Caco-2 (cell line): ENCODE measurements at regions not wholly inside any gene's neighbourhood (a gene's known extent, or its start where the extent isn't known, plus 50 kb on each side); places are given as distances from the start of the nearest gene placed in this dataset.

Experiments
- BruUV-seq: library from RNA; stranded (reverse); fragments of 400-500 nt; replicated peaks from 2 replicates; lab custom pipeline; 2021; lab: Mats Ljungman, UMichigan
- CTCF ChIA-PET: fragments of 300-600 bp; sonication (Branson Sonifier 250); formaldehyde crosslinking; loops from one replicate; lab custom pipeline; 2022; ENCODE audit warnings: antibody characterized with exemption; lab: Charles Lee
- POLR2A ChIA-PET: fragments of 300-600 bp; sonication (Branson Sonifier 250); formaldehyde crosslinking; loops from one replicate; lab custom pipeline; 2022; ENCODE audit warnings: antibody characterized with exemption; lab: Charles Lee
- DNase-seq, 2 experiments: peaks; one replicate each; pipeline versions ENCODE4 v3.0.0 to v3.0.0-alpha.2; 2020 to 2022
- H3K27me3 ChIP-seq: replicated peaks from 2 replicates; pipeline ENCODE4 v1.6.0; 2011; ENCODE audit warnings: low read length; ENCODE audit not compliant: control insufficient read depth, insufficient read depth
- H3K36me3 ChIP-seq: 2 replicates; pipeline ENCODE4 v1.5.1; 2011; ENCODE audit warnings: low read length; ENCODE audit not compliant: control insufficient read depth, insufficient read depth
- H3K4me1 ChIP-seq: fragments of 250-450 bp; sonication (Bioruptor Pico); 2 replicates; pipeline ENCODE4 v1.5.1; 2020; ENCODE audit warnings: mild to moderate bottlenecking
- H3K4me3 ChIP-seq: 2 replicates; pipeline ENCODE4 v1.5.1; 2011; ENCODE audit warnings: low read depth, mild to moderate bottlenecking, control low read depth, low read length
- H3K9me3 ChIP-seq: fragments of 250-450 bp; sonication (Bioruptor Pico); 2 replicates; pipeline ENCODE4 v1.5.1; 2020; ENCODE audit warnings: mild to moderate bottlenecking, moderate library complexity
- H3K27ac Mint-ChIP-seq: one replicate; pipeline ENCODE4 v1.8.0; 2022; ENCODE audit warnings: mixed read lengths; ENCODE audit not compliant: unreplicated experiment
- H3K27me3 Mint-ChIP-seq: one replicate; pipeline ENCODE4 v1.8.0; 2022; ENCODE audit warnings: mixed read lengths; ENCODE audit not compliant: insufficient read depth, unreplicated experiment
- H3K36me3 Mint-ChIP-seq: one replicate; pipeline ENCODE4 v1.8.0; 2022; ENCODE audit warnings: mild to moderate bottlenecking, mixed read lengths; ENCODE audit not compliant: insufficient read depth, unreplicated experiment
- H3K4me1 Mint-ChIP-seq: one replicate; pipeline ENCODE4 v1.8.0; 2022; ENCODE audit warnings: low read depth, mixed read lengths; ENCODE audit not compliant: unreplicated experiment
- H3K4me3 Mint-ChIP-seq: one replicate; pipeline ENCODE4 v1.8.0; 2022; ENCODE audit warnings: mild to moderate bottlenecking, moderate library complexity, mixed read lengths; ENCODE audit not compliant: unreplicated experiment
- H3K9me3 Mint-ChIP-seq: one replicate; pipeline ENCODE4 v1.8.0; 2022; ENCODE audit warnings: mixed read lengths; ENCODE audit not compliant: unreplicated experiment
- intact Hi-C: fragments of 100-400 bp; cut with micrococcal nuclease; formaldehyde crosslinking; loops from one replicate; pipeline ENCODE4 v1.10.0; 2022; ENCODE audit not compliant: unreplicated experiment
- TF ChIP-seq, protein P1 (sequence below), 2 experiments: fragments of 200-600 bp in 1 of 2; IDR thresholded peaks; 1 replicate in 1 of 2; 2 replicates in 1 of 2; pipeline versions ENCODE4 v1.5.1 to v1.8.0; 2011 to 2022; ENCODE audit warnings: antibody characterized with exemption in 1 of 2, control low read depth in 1 of 2, inconsistent platforms in 1 of 2, low read depth in 1 of 2, low read length in 1 of 2, mild to moderate bottlenecking in 1 of 2, moderate library complexity in 1 of 2; ENCODE audit not compliant: insufficient read depth in 1 of 2, severe bottlenecking in 1 of 2, unreplicated experiment in 1 of 2

DNA sequence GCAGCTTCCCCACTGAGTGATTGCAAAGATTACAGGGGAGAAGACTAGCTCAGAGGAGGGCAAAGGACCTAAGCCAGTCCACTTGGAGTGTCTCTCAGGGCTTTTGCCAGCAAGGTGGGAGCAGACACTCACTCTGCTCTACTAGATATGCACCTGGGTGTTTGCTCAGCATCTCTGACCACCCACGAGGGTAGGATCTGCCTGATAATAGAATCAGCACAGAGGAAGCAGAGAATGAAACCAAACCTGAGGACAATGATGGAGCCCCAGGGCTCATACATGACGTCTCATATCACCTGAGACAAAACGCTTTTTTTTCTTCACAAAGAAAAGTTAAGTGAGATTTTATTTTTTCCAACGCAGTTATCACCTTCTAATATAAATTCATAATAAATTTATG lies 79.4 kb downstream of the RRAGC start:
- TF ChIP-seq, protein P1, sequence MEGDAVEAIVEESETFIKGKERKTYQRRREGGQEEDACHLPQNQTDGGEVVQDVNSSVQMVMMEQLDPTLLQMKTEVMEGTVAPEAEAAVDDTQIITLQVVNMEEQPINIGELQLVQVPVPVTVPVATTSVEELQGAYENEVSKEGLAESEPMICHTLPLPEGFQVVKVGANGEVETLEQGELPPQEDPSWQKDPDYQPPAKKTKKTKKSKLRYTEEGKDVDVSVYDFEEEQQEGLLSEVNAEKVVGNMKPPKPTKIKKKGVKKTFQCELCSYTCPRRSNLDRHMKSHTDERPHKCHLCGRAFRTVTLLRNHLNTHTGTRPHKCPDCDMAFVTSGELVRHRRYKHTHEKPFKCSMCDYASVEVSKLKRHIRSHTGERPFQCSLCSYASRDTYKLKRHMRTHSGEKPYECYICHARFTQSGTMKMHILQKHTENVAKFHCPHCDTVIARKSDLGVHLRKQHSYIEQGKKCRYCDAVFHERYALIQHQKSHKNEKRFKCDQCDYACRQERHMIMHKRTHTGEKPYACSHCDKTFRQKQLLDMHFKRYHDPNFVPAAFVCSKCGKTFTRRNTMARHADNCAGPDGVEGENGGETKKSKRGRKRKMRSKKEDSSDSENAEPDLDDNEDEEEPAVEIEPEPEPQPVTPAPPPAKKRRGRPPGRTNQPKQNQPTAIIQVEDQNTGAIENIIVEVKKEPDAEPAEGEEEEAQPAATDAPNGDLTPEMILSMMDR (IDR thresholded peaks at IDR 0.05; ENCODE audit: insufficient read depth in 1 of 2, low read depth in 1 of 2, low read length in 1 of 2, severe bottlenecking in 1 of 2, unreplicated experiment in 1 of 2), result no peak
- BruUV-seq, result no TSS peak
- intact Hi-C loops, result no loop called here
- H3K36me3 Mint-ChIP-seq, result no peaks in the 10 kb centered on the region
- Histone ChIP-seq H3K4me3 (no peak overlapping the region), H3K9me3 (no peaks in the 10 kb centered on the region), H3K27me3 (no peaks in the 10 kb centered on the region; the same call in 1 of the 2 replicates), H3K4me1 (no peaks in the 10 kb centered on the region), H3K36me3 (no peaks in the 10 kb centered on the region)
- POLR2A ChIA-PET, result no interaction called here
- DNase-seq, result no peak
- H3K27me3 Mint-ChIP-seq, result peaks cover 18% of the 10 kb centered on the region
- H3K4me1 Mint-ChIP-seq, result no peaks in the 10 kb centered on the region
- CTCF ChIA-PET, result no interaction called here
- no peak overlapping the region for H3K4me3 Mint-ChIP-seq
- H3K27ac Mint-ChIP-seq, result no peak overlapping the region
- no peaks in the 10 kb centered on the region for H3K9me3 Mint-ChIP-seq

DNA sequence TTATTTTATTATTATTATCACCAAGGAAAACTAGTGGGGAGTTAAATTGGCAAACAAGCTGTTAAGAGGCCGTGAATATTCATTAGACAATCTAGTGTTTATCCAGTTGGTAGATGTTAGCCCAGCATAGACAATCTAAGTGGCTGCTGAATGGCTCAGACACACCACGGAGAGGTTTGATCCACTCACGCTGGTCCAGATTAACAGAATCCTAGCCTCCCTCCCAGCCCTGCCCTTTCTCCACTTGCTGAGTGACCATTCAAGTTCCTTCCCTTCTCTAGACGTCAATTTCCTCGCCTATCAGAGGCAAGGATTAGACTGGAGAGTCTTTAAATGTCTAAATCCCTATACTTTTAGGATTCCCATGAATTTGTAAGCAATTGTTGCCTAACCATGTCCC lies 80.1 kb downstream of the RRAGC start:
- Histone ChIP-seq H3K9me3 (no peaks in the 10 kb centered on the region), H3K4me3 (no peak overlapping the region), H3K4me1 (no peaks in the 10 kb centered on the region), H3K27me3 (no peaks in the 10 kb centered on the region; the same call in 1 of the 2 replicates), H3K36me3 (no peaks in the 10 kb centered on the region)
- POLR2A ChIA-PET, result no interaction called here
- no peaks in the 10 kb centered on the region for H3K36me3 Mint-ChIP-seq
- TF ChIP-seq, protein P1 (IDR thresholded peaks at IDR 0.05; ENCODE audit: insufficient read depth in 1 of 2, low read depth in 1 of 2, low read length in 1 of 2, severe bottlenecking in 1 of 2, unreplicated experiment in 1 of 2), result no peak
- no peaks in the 10 kb centered on the region for H3K9me3 Mint-ChIP-seq
- intact Hi-C loops, result no loop called here
- BruUV-seq, result no TSS peak
- H3K4me3 Mint-ChIP-seq, result no peak overlapping the region
- no peak for DNase-seq
- no peaks in the 10 kb centered on the region for H3K4me1 Mint-ChIP-seq
- H3K27me3 Mint-ChIP-seq, result peaks cover 18% of the 10 kb centered on the region
- no peak overlapping the region for H3K27ac Mint-ChIP-seq
- CTCF ChIA-PET, result no interaction called here

DNA sequence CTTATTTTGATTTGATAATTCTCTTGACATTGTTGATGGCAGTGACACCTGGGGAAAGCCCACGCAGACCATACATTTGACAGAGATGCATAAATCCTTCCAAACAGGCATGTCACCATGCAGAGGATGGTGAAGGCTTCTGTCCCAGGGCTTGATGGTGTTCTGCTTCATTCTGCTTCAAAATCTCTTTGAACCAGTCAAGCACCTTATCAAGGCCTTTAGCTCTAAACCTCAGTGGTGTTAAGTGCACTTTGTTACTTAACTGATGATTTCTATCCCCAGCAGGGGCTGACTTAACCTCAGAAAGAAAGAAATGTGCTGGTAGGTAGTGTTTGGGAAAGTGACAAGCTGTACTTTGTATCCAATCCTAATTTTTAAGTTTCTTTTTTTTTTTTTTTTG lies 81.1 kb downstream of the RRAGC start:
- H3K27me3 Mint-ChIP-seq, result peaks cover 18% of the 10 kb centered on the region
- Histone ChIP-seq H3K4me1 (no peaks in the 10 kb centered on the region), H3K9me3 (no peaks in the 10 kb centered on the region), H3K4me3 (no peak overlapping the region), H3K36me3 (no peaks in the 10 kb centered on the region), H3K27me3 (no peaks in the 10 kb centered on the region)
- no peak overlapping the region for H3K27ac Mint-ChIP-seq
- no peaks in the 10 kb centered on the region for H3K9me3 Mint-ChIP-seq
- no TSS peak for BruUV-seq
- intact Hi-C loops, result no loop called here
- ChIA-PET CTCF (no interaction called here), POLR2A (no interaction called here)
- TF ChIP-seq, protein P1 (IDR thresholded peaks at IDR 0.05; ENCODE audit: insufficient read depth in 1 of 2, low read depth in 1 of 2, low read length in 1 of 2, severe bottlenecking in 1 of 2, unreplicated experiment in 1 of 2), result no peak
- DNase-seq, result no peak
- H3K4me1 Mint-ChIP-seq, result no peaks in the 10 kb centered on the region
- no peaks in the 10 kb centered on the region for H3K36me3 Mint-ChIP-seq
- H3K4me3 Mint-ChIP-seq, result no peak overlapping the region
